Uterus (tissue), 3 donors: ENCODE measurements at regions not wholly inside any gene's neighbourhood (a gene's known extent, or its start where the extent isn't known, plus 50 kb on each side); places are given as distances from the start of the nearest gene placed in this dataset. TPM values are rescaled to one million over a fixed set of nuclear protein-coding genes. Genes with fewer than 3 reads are reported as not detected.

Source experiments
- DNase-seq, 2 donors: peaks; one replicate each; pipeline ENCODE4 v3.0.0-alpha.2; 2019 to 2020
- H3K27ac ChIP-seq, 2 donors: fragments of 200-600 bp; sonication (generic); 1 replicate in 1 of 2; 2 replicates in 1 of 2; pipeline ENCODE4 v1.5.1; 2016 to 2018
- H3K27me3 ChIP-seq, 2 donors: fragments of 200-600 bp; sonication (generic); one replicate each; pipeline ENCODE4 v1.5.1; 2018 to 2019; ENCODE audit warnings: control low read depth in 1 of 2
- H3K36me3 ChIP-seq, 2 donors: fragments of 200-600 bp; sonication (generic); one replicate each; pipeline ENCODE4 v1.5.1; 2019; ENCODE audit warnings: control low read depth in 1 of 2
- H3K4me1 ChIP-seq, 2 donors: fragments of 200-600 bp; sonication (generic); one replicate each; pipeline ENCODE4 v1.5.1; 2018 to 2019; ENCODE audit warnings: control low read depth in 1 of 2
- H3K4me3 ChIP-seq, 2 donors: fragments of 200-600 bp; sonication (generic); 1 replicate in 1 of 2; 2 replicates in 1 of 2; pipeline ENCODE4 v1.5.1; 2018 to 2019; ENCODE audit warnings: mild to moderate bottlenecking in 1 of 2
- H3K9me3 ChIP-seq, 2 donors: fragments of 200-600 bp; sonication (generic); one replicate each; pipeline ENCODE4 v1.5.1; 2019; ENCODE audit warnings: control low read depth in 1 of 2
- CTCF ChIP-seq, 4 experiments: fragments of 200-600 bp in 2 of 4; fragments of 450-650 bp in 2 of 4; sonication (generic) in 2 of 4; IDR thresholded peaks; one replicate each; pipeline ENCODE4 v1.5.1; 2016 to 2019; ENCODE audit warnings: antibody characterized with exemption in 4 of 4, mild to moderate bottlenecking in 2 of 4, moderate library complexity in 1 of 4
- POLR2A ChIP-seq, 2 donors: fragments of 450-650 bp; IDR thresholded peaks; one replicate each; pipeline ENCODE4 v1.6.1; 2016; ENCODE audit warnings: antibody characterized with exemption in 2 of 2, mild to moderate bottlenecking in 1 of 2, moderate library complexity in 1 of 2
- intact Hi-C: fragments of 100-400 bp; cut with DNase I; formaldehyde crosslinking; loops from one replicate; pipeline ENCODE4 v1.15.1; 2023; ENCODE audit warnings: low total_unique reads
- small RNA-seq: library from RNA; depleted of rRNA; stranded (forward); fragments of <200 nt; gene quantifications from one replicate; pipeline ENCODE3, GENCODE V24; 2016
- donor health status: DM: yes; HTN: yes; CAD: no.

GRCh38 chr2:211302676-211303075, 746.3 kb downstream of the CPS1 start:
- no peak for DNase-seq
- TF ChIP-seq CTCF (IDR thresholded peaks at IDR 0.05) (no peak), POLR2A (IDR thresholded peaks at IDR 0.05) (no peak)

GRCh38 chr2:211306929-211307328, 750.5 kb downstream of the CPS1 start:
- Histone ChIP-seq H3K27me3 (no peaks in the 10 kb centered on the region), H3K4me3 (no peak overlapping the region), H3K27ac (no peak overlapping the region), H3K9me3 (no peaks in the 10 kb centered on the region), H3K4me1 (no peaks in the 10 kb centered on the region), H3K36me3 (no peaks in the 10 kb centered on the region)
- DNase-seq = no peak
- intact Hi-C loops = no loop called here
- no peak for TF ChIP-seq CTCF (IDR thresholded peaks at IDR 0.05)
- no peak for TF ChIP-seq POLR2A (IDR thresholded peaks at IDR 0.05)

More at GRCh38 chr2:211302676-211303075, 746.3 kb downstream of the CPS1 start:
- no peaks in the 10 kb centered on the region for H3K9me3 ChIP-seq
- H3K4me3 ChIP-seq = no peak overlapping the region
- no peaks in the 10 kb centered on the region for H3K4me1 ChIP-seq
- H3K36me3 ChIP-seq = no peaks in the 10 kb centered on the region
- intact Hi-C loops = no loop called here
- H3K27me3 ChIP-seq = no peaks in the 10 kb centered on the region
- H3K27ac ChIP-seq = no peak overlapping the region

Small RNA genes in the stretch of these regions (small RNA-seq; reads per million reads assigned to genes)
- not detected for gene AC013404.1
